ENCODE measurements at regions not wholly inside any gene's neighbourhood (a gene's known extent, or its start where the extent isn't known, plus 50 kb on each side); places are given as distances from the start of the nearest gene placed in this dataset.

- no peak overlapping the region for H3K27ac ChIP-seq (ENCODE audit: insufficient read length, low read depth, low read length)
- Mint-ChIP-seq H3K9me3 (no peaks in the 10 kb centered on the region), H3K36me3 (ENCODE audit: insufficient read depth in 1 of 3, low read depth in 3 of 3) (no peaks in the 10 kb centered on the region; a peak in 1 of 7 replicates)
These were observed 59.5 kb upstream of the GGTA1 start for GRCh38 chr9:121559183-121559582.

More at GRCh38 chr9:121559183-121559582, 59.5 kb upstream of the GGTA1 start:
- H3K27me3 ChIP-seq (ENCODE audit: insufficient read depth, low read length) = no peaks in the 10 kb centered on the region
- no peak overlapping the region for H3K18ac ChIP-seq (ENCODE audit: insufficient read length, low read depth, low read length)
- H4K91ac ChIP-seq (ENCODE audit: insufficient read length, low read depth, low read length) = no peak overlapping the region
- no peak overlapping the region for H3T11ph ChIP-seq (ENCODE audit: low read length)
- H3K56ac ChIP-seq (ENCODE audit: insufficient read length, low read depth, low read length) = no peak overlapping the region
- H3K9ac ChIP-seq (ENCODE audit: extremely low read depth, insufficient read length, low read length) = no peak overlapping the region
- no peak overlapping the region for H2BK12ac ChIP-seq (ENCODE audit: insufficient read length, low read depth, low read length)
- no peak overlapping the region for H3K4ac ChIP-seq (ENCODE audit: low read depth, low read length)
- no peak overlapping the region for H3K27ac Mint-ChIP-seq
- peaks cover 17 to 33% of the 10 kb centered on the region in 2 experiments for H3K4me1 Mint-ChIP-seq
- H2BK20ac ChIP-seq (ENCODE audit: low read depth, low read length, poor library complexity, severe bottlenecking) = no peak overlapping the region
- H3K79me1 ChIP-seq (ENCODE audit: insufficient read depth, low read depth, low read length, poor library complexity, severe bottlenecking) = no peaks in the 10 kb centered on the region
- H3K23ac ChIP-seq (ENCODE audit: insufficient read length, low read depth, low read length) = no peak overlapping the region
- no peaks in the 10 kb centered on the region for H3K23me2 ChIP-seq (ENCODE audit: insufficient read length, low read depth, low read length, poor library complexity, severe bottlenecking)
- no peak overlapping the region for H4K5ac ChIP-seq (ENCODE audit: insufficient read length, low read depth, low read length)
- H4K8ac ChIP-seq (replicated peaks; ENCODE audit: insufficient read length, low read depth, low read length) = no peak overlapping the region
- no peak overlapping the region for H3K4me2 ChIP-seq (ENCODE audit: insufficient read depth, insufficient read length, low read length)
- H2BK120ac ChIP-seq (ENCODE audit: low read depth, low read length, poor library complexity, severe bottlenecking) = no peak overlapping the region
- no peak for DNase-seq
- no CpG with 5 or more reads among the region's 7 CpGs for whole genome bisulfite sequencing (ENCODE audit: extremely low coverage, insufficient read length, low lambda C conversion rate)
- no peak overlapping the region for H2BK15ac ChIP-seq (ENCODE audit: low read depth, low read length)
- no peaks in the 10 kb centered on the region for H4K20me1 ChIP-seq (ENCODE audit: control insufficient read depth, insufficient read depth, insufficient read length)
- no peak overlapping the region for H3K14ac ChIP-seq (ENCODE audit: insufficient read depth, low read length)
- no peak for TF ChIP-seq CTCF (conservative IDR thresholded peaks at IDR 0.05)
- no peaks in the 10 kb centered on the region for H3K79me2 ChIP-seq (ENCODE audit: insufficient read depth, low read length)
- no peak overlapping the region for H2AFZ ChIP-seq (ENCODE audit: low read length)
- H3K4me1 ChIP-seq (ENCODE audit: insufficient read depth, low read length) = peaks cover 4% of the 10 kb centered on the region; the same call in 1 of the 2 replicates
- no peak overlapping the region for H3K4me3 Mint-ChIP-seq
- no peak overlapping the region for H2BK5ac ChIP-seq (ENCODE audit: insufficient read length, low read length)
- H3K9me3 ChIP-seq (ENCODE audit: control insufficient read depth, low read depth, low read length) = no peaks in the 10 kb centered on the region
- H3K27me3 Mint-ChIP-seq (ENCODE audit: low read depth) = peaks cover 13% of the 10 kb centered on the region
- no peak overlapping the region for H2AK5ac ChIP-seq (ENCODE audit: insufficient read length, low read length)
